ENCODE measurements at regions not wholly inside any gene's neighbourhood (a gene's known extent, or its start where the extent isn't known, plus 50 kb on each side); places are given as distances from the start of the nearest gene placed in this dataset.
A peak's percentile ranks its signal among the peaks of the same experiment; 100 is the strongest.

DNA sequence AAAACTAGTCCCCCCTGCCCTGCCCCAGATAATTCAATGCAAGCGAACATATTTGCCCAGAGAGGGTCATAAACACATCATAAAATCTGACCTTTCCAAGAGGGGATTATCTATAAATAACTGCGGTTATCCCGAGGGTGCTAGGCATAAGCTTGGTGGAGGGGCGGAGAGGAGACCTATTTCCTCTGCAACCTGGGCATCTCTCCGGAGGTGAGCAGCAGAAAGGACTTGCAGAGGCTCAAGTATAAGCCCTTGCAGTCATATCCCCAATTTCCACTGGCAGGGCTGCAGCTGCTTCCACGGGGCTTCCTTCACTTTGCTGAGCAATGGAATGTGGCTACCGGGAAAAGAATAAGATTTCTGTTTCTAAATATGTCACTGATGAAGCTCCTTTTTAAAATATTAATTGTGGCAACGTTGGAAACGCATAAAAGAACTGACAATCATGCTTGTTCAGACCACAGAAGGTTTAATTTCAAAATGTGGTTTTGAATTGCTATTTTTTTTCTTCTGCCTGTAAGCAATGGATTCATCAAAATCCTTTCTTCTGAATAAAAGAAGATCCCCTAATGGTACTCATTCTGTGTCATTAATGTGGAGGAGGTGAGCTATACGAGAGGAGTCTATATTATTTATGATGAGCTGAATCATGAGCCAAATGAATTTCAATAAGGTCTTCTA, 268.9 kb upstream of the ATP2B1 start:
- in situ Hi-C loops (cut with MboI; ENCODE audit: low pct_unique_long_range_greater_than_20kb, low sequenced_read_pairs), result no loop called here
- DNase-seq, result no peak

DNA sequence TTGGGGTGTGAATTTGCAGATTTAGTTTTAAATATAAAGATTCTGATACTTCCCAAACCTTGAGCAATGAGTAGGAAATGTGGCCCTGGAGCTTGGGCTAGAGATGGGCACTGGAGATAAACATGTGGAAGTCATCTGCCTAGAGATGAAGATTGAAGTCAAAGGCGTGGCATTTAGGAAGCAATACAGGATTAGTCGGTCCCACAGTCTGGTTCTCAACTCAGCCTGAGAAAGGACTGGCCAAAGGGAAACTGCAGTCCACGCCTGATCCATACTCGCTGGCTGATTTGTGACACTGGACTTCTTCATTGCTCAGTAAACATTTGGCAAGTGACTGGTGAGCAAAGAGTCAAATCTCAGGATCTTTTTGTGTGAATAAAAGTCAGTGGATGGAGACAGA, 268.2 kb upstream of the ATP2B1 start:
- in situ Hi-C loops (cut with MboI; ENCODE audit: low pct_unique_long_range_greater_than_20kb, low sequenced_read_pairs), result no loop called here
- no peak for DNase-seq

- in situ Hi-C loops (cut with MboI; ENCODE audit: low pct_unique_long_range_greater_than_20kb, low sequenced_read_pairs), result no loop called here
- DNase-seq, result no peak
Observed at GRCh38 chr12:89975574-89975973, 266.9 kb upstream of the ATP2B1 start.

- in situ Hi-C loops (cut with MboI; ENCODE audit: low pct_unique_long_range_greater_than_20kb, low sequenced_read_pairs), result no loop called here
- no peak for DNase-seq
Observed at GRCh38 chr12:89971880-89972279, 263.2 kb upstream of the ATP2B1 start.

DNA sequence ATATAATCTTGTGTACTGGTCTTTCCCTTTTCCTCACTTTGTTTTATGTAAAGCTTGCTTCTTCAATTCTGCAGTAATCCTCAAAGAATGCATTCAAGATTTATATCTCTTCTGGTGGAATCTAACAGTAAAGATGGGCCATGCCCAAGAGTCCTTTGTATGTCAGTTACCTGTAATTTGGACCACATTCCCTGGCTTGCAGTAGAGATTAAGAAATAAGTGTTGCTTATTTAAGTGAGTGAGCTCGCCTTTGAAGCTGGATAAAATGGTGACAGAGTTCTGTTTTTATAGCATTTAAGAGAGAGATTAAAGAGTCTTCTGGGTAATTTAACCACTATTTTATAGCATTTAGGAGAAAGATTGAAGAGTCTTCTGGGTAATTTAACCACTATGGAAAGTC, 262.1 kb upstream of the ATP2B1 start:
- in situ Hi-C loops (cut with MboI; ENCODE audit: low pct_unique_long_range_greater_than_20kb, low sequenced_read_pairs), result no loop called here
- no peak for DNase-seq

- in situ Hi-C loops (cut with MboI; ENCODE audit: low pct_unique_long_range_greater_than_20kb, low sequenced_read_pairs), result no loop called here
- no peak for DNase-seq
Observed at GRCh38 chr12:89969093-89969492, 260.5 kb upstream of the ATP2B1 start.

DNA sequence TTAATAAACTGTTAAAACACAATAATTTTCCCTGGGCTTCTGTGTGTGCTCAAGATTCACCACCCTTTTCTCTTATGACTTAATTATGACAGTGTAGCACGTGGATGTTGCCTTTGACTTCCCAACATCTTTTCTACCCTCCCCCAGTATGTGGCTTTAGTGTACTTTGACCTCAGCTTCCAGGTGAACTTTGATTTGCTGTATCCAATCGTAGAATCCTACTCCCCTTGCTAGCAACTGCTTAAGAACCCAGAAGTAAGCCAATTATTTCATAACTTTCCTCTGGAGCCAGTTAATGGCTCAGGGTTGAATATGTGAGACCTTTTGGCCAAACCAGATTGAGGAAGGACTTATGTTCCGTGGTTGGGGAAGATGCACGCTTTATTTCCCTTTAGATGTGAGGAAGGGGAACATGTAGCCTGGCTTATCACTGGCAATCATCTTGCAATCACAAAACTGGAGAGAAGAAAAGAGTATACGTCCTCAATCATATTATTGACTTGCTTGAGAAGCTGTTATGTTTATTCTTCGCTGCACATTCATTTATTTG, 259.6 kb upstream of the ATP2B1 start:
- DNase-seq, result peak; percentile 50
- in situ Hi-C loops (cut with MboI; ENCODE audit: low pct_unique_long_range_greater_than_20kb, low sequenced_read_pairs), result no loop called here

DNA sequence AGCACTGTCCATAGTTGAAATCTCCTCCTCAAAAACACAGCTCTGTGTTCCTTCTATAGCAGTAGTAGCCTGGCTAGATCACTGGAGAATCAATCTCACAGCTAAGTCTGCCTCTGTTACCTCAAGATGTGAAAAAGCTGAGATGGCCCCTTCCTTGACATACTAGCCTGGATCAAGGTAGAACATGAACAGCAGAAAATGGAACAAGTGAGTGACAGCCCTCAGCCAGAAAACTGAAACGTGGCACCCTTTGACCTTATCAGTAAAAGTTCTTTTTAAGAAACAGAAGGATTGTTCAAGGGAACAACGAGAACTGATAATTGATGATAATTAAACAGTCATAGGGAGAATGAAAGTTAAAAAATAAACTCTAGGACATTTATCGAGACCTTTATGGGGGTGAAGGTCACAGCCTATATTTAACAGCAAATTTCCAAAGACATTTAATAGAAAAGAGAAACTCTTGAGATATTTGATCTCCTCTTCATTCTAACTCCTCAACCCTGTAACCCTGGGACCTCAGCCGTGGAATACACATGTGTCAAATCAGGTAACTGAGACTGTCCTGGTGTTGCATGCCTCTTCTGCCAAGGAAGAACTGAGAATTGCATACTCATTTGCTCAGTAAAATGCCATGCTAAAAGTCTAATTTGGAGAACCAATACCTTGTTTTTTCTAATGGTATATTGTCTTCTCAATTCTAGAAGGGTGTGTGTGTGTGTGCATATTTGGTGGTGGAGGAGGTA, 258.0 kb upstream of the ATP2B1 start:
- in situ Hi-C loops (cut with MboI; ENCODE audit: low pct_unique_long_range_greater_than_20kb, low sequenced_read_pairs), result no loop called here
- DNase-seq, result no peak

- in situ Hi-C loops (cut with MboI; ENCODE audit: low pct_unique_long_range_greater_than_20kb, low sequenced_read_pairs), result no loop called here
- no peak for DNase-seq
Observed at GRCh38 chr12:89965993-89966392, 257.4 kb upstream of the ATP2B1 start.

GRCh38 chr12:89962648-89963047, 254.0 kb upstream of the ATP2B1 start:
- DNase-seq, result no peak
- in situ Hi-C loops (cut with MboI; ENCODE audit: low pct_unique_long_range_greater_than_20kb, low sequenced_read_pairs), result no loop called here

- DNase-seq, result no peak
- in situ Hi-C loops (cut with MboI; ENCODE audit: low pct_unique_long_range_greater_than_20kb, low sequenced_read_pairs), result no loop called here
Observed at GRCh38 chr12:89960607-89961394, 252.2 kb upstream of the ATP2B1 start.

DNA sequence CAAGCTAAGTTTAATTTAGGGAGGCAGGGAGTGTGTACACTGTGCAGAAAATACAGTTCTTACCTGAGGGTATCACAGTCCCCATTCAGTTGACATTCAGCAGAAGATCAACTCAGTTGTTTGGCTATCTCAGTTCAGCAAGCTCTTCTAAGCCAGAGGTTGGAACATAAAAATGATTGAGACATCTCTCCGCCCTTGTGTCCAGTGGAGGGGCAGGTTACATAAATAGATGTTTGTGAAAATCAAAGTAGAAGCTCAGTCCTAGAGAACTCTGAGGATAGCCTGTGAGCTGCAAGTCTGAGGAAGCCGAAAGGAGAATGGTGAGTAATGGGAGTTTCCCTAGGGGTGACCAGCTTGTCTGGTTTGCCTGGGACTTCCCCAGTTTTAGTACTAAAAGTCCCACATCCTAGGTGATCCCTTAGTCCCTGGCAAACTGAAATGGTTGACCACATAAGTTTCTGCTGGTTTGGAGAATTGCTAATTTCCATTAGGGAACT, 251.4 kb upstream of the ATP2B1 start:
- in situ Hi-C loops (cut with MboI; ENCODE audit: low pct_unique_long_range_greater_than_20kb, low sequenced_read_pairs), result no loop called here
- no peak for DNase-seq

GRCh38 chr12:89959179-89959578, 250.5 kb upstream of the ATP2B1 start:
- no peak for DNase-seq
- in situ Hi-C loops (cut with MboI; ENCODE audit: low pct_unique_long_range_greater_than_20kb, low sequenced_read_pairs), result no loop called here

DNA sequence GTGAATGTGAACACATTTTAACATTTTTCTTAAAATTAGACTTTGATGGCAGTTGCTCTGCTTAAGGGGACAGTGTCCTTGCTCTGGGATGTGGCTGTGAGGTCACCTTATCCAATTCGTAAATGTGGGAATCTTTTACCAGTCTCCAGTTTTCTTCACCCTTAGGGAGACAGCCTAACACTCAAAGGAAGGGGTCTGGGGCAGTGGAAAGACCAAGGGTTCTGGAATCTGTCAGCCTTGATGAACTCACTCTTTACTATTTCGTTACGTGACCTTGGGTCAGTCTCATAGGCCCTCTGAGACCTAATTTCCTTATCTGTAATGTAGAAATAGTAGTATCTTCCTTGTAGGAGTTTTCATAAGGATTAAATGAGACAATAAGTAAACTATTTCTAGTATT, 245.6 kb upstream of the ATP2B1 start:
- DNase-seq, result no peak

GRCh38 chr12:89951694-89952060, 243.0 kb upstream of the ATP2B1 start:
- no peak for DNase-seq
- in situ Hi-C loops (cut with MboI; ENCODE audit: low pct_unique_long_range_greater_than_20kb, low sequenced_read_pairs), result no loop called here

More for the DNA sequence above, 245.6 kb upstream of the ATP2B1 start:
- in situ Hi-C loops (cut with MboI; ENCODE audit: low pct_unique_long_range_greater_than_20kb, low sequenced_read_pairs), result no loop called here

DNA sequence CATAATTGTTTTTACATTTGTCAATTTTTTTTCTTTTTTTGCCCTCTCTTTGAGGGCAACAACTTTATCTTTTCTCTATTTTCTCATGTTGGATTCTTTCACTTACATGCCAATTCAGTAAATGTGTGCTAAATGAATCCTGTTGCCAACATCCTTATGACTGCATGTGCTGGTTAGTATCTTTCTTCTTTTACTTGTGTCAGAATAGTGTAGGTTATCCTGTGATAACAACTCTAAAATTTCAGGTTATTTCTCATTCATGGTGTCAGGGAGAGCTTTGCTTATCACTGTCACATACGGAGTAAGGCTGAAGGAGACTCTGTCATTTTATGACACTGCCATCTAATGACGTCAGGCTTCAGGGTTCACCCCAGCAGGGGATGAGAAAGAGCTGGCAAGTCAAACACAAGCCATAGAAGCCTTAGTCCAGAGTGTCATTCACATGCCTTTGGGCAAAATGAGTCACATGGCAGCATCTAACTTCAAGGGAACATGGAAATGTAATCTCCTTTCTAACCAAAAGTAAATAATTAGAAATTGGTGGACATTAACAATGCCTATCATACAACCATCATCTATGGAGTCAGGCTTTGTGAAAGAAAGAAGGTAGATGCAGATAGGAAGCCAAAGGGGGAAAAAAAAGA, 242.5 kb upstream of the ATP2B1 start:
- DNase-seq, result no peak

GRCh38 chr12:89950421-89950820, 241.8 kb upstream of the ATP2B1 start:
- in situ Hi-C loops (cut with MboI; ENCODE audit: low pct_unique_long_range_greater_than_20kb, low sequenced_read_pairs), result no loop called here

More for the DNA sequence above, 242.5 kb upstream of the ATP2B1 start:
- in situ Hi-C loops (cut with MboI; ENCODE audit: low pct_unique_long_range_greater_than_20kb, low sequenced_read_pairs), result no loop called here

DNA sequence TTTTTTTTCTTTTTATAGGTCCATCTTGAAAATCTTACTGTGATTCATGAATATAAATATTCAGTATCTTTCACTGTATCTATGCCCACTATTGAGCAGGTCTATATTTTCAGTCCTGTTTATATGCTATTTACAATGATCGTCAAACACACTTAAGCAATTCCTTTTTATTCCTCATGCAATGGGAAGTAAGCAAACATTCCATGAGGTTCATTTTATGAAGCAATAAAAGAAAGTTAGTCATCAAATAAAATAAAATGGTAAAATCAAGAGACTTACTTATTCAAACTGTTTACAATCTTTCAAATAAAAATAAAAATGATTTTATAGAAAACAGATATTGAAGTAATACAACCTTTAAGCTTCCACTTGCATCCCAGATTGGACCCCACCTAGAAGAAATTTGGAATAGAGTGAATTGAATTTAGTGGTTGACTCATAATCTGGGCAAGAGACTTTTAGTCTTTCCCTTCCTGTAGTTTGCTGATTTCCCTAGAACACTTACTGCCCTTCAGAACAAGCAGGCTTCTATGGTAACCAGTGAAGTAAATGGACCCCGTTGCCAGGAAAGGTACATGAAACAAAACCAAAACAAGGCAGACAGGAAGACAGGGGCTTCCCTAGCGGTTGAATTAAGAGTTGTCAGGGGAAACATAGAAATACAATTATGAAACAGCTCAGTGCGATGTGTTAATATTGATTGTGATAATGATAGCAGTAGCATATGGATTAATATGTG, 241.0 kb upstream of the ATP2B1 start:
- DNase-seq, result peak; percentile 55
- in situ Hi-C loops (cut with MboI; ENCODE audit: low pct_unique_long_range_greater_than_20kb, low sequenced_read_pairs), result no loop called here

More at GRCh38 chr12:89950421-89950820, 241.8 kb upstream of the ATP2B1 start:
- no peak for DNase-seq

Measured in KBM-7 (cell line).